ENCODE measurements at regions not wholly inside any gene's neighbourhood (a gene's known extent, or its start where the extent isn't known, plus 50 kb on each side); places are given as distances from the start of the nearest gene placed in this dataset.

DNA sequence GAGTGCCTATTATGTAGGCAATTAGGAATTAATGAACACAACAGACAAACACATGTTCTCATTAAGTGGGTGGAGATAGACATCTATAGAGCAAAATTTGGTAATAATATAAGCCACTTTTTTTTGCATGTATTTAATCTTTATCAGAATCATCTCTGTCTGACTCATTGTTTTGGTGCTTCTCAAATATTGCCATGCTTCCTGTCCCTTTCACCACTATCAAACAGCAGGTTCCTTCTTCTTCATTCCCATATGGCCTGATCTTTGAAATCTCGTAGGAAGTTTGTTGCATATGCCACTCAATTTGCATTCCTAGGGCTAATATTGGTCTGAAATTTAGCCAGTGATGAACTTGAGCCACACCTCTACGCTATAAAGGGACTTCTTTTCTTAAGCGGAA, 128.9 kb upstream of the SPEF2 start:
- DNase-seq (ENCODE audit: low read depth) = no peak
- no peak overlapping the region for H3K4me3 ChIP-seq (ENCODE audit: low read depth, low read length)
- TF ChIP-seq, protein P1, sequence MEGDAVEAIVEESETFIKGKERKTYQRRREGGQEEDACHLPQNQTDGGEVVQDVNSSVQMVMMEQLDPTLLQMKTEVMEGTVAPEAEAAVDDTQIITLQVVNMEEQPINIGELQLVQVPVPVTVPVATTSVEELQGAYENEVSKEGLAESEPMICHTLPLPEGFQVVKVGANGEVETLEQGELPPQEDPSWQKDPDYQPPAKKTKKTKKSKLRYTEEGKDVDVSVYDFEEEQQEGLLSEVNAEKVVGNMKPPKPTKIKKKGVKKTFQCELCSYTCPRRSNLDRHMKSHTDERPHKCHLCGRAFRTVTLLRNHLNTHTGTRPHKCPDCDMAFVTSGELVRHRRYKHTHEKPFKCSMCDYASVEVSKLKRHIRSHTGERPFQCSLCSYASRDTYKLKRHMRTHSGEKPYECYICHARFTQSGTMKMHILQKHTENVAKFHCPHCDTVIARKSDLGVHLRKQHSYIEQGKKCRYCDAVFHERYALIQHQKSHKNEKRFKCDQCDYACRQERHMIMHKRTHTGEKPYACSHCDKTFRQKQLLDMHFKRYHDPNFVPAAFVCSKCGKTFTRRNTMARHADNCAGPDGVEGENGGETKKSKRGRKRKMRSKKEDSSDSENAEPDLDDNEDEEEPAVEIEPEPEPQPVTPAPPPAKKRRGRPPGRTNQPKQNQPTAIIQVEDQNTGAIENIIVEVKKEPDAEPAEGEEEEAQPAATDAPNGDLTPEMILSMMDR (IDR thresholded peaks at IDR 0.05; ENCODE audit: insufficient read depth, low read depth, low read length, missing control alignments) = no peak

DNA sequence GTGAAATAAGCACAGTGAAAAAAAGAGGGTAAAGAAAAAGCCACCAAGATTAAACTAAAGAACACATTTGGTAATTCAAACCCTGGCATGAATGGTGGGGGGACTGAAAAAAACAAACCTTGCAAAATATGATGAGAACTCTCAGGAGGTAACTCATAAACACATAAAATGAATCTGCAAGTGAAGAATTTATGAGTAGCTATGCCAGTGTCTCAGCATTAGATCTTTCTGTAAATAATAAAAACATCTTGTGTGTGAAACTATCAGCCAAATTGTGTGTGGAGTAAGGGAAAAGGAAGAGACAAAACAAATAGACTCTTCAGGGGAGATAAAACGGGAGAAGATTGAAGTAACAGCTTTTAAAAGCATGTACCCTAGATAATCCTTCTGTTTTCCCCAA, 129.6 kb upstream of the SPEF2 start:
- no peak overlapping the region for H3K4me3 ChIP-seq (ENCODE audit: low read depth, low read length)
- TF ChIP-seq, protein P1 (IDR thresholded peaks at IDR 0.05; ENCODE audit: insufficient read depth, low read depth, low read length, missing control alignments) = no peak
- DNase-seq (ENCODE audit: low read depth) = no peak

DNA sequence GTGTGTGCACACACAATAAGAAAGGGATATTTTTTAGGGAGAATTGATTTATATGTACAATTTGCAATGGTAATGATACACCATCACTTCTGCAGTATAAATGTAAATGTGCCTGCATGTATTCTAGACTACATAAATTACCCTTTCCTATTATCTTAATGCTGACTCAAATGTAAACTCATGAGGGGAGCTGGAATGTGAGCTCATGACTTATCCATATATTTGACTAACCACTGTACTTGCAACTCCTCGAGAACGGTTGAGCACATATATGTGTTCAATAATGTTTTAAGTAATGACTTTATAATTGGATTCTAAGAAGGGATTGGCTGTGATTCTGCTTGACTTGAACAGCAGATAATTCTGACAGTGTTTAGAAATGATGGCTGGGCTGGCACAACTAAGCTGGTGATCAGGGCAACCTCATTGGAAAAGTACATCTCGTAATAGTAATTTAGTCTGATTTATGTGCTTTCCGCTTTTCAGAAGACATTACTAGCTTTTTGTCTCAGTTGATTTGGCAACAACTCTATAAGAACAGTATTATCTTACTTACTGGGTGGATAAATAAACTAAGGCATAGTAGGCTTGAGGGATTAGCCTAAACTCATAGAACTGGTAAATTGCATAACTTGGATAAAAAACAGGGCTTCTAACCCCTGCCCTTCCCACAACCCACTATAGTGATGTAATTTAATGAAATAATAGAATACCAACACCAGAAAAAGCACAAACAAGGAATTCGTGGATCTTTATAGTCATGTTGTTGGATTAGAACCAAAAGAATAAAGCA, 130.2 kb upstream of the SPEF2 start:
- H3K4me3 ChIP-seq (ENCODE audit: low read depth, low read length) = no peak overlapping the region
- DNase-seq (ENCODE audit: low read depth) = no peak
- TF ChIP-seq, protein P1 (IDR thresholded peaks at IDR 0.05; ENCODE audit: insufficient read depth, low read depth, low read length, missing control alignments) = no peak

DNA sequence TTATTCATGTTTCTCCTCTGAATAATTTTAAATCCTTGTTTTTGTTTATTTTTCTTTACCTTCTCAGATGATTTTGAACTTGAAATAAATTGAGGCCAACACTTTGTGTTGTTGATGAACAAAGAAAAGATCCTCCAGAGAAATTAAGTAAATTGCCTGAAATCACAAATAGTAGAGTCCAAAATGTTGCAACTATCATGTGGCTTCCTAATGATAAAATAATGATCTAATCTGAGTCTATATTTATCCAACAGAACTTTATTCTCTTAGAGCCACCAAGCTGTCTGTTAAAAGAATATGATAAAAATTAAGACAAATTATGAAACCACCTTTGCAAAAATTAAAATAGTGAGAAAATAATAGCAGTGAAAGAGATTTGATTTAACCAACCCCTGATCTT, 132.2 kb upstream of the SPEF2 start:
- no peak overlapping the region for H3K4me3 ChIP-seq (ENCODE audit: low read depth, low read length)
- TF ChIP-seq, protein P1 (IDR thresholded peaks at IDR 0.05; ENCODE audit: insufficient read depth, low read depth, low read length, missing control alignments) = no peak
- DNase-seq (ENCODE audit: low read depth) = no peak

DNA sequence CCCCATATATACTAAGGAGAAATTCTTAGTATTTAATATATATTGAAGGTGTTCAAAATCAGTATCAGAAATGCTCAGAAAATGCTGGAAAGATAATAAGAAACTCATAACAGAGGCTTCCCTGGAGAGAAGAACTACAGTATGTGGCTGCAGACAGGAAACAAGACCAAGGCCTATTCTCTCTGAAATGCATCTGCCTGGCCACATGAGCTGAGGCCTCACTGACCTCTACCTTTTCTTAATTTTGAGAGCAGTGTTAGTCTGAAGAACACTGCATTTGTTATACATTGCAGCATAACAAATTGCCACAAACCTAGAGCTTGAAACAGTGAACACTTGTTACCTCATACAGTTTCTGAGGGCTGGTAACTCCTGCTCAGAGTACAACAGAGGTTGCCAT, 133.4 kb upstream of the SPEF2 start:
- no peak for DNase-seq (ENCODE audit: low read depth)
- no peak overlapping the region for H3K4me3 ChIP-seq (ENCODE audit: low read depth, low read length)
- TF ChIP-seq, protein P1 (IDR thresholded peaks at IDR 0.05; ENCODE audit: insufficient read depth, low read depth, low read length, missing control alignments) = no peak

DNA sequence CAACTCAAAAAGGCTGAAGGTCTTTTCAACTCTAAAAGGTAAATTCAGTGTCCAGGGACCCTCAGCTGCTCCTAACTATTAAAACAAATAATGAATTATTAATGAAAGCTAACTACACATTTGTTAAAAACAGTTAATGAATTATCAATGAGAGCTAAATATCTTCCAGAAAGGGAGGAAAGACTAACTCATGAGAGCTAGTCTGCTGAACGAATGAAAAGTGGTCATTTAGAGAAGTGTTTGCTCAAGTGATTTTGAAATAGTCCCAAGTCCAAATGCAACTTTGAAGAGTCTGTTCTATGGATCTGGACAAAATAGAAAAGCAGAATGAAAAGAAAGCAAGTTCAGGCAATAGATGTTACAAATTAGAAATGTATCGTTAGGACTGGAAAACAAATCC, 133.9 kb upstream of the SPEF2 start:
- DNase-seq (ENCODE audit: low read depth) = no peak
- TF ChIP-seq, protein P1 (IDR thresholded peaks at IDR 0.05; ENCODE audit: insufficient read depth, low read depth, low read length, missing control alignments) = no peak
- H3K4me3 ChIP-seq (ENCODE audit: low read depth, low read length) = no peak overlapping the region

DNA sequence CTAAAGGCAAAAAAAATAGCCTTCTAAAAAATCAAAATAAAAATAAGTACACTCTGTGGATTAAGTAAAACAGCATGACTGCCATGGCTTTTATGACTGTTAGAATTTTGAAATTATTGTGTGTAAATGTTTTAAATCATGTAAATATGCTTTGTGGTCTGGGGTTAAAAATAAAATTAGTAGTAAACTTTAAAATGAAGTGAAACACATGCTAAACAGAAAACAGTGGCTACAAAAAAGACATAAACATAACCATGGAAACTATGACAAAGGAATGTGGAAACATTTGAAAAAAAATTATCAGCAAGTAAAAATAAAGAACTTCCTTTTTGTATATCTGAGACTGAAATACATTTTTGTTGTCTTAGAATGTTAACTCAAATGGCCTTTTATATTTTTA, 134.5 kb upstream of the SPEF2 start:
- no peak for DNase-seq (ENCODE audit: low read depth)
- TF ChIP-seq, protein P1 (IDR thresholded peaks at IDR 0.05; ENCODE audit: insufficient read depth, low read depth, low read length, missing control alignments) = no peak
- no peak overlapping the region for H3K4me3 ChIP-seq (ENCODE audit: low read depth, low read length)

Measured in GM12865 (cell line).